GM12864 (cell line): ENCODE measurements at regions not wholly inside any gene's neighbourhood (a gene's known extent, or its start where the extent isn't known, plus 50 kb on each side); places are given as distances from the start of the nearest gene placed in this dataset.

Experiments used
- DNase-seq: peaks from one replicate; pipeline ENCODE4 v3.0.0-alpha.2; 2011; ENCODE audit warnings: low read depth
- H3K4me3 ChIP-seq: 2 replicates; pipeline ENCODE4 v1.5.1; 2011; ENCODE audit warnings: mild to moderate bottlenecking, low read depth, low read length, control low read depth
- CTCF ChIP-seq: IDR thresholded peaks from 2 replicates; pipeline ENCODE4 v1.5.1; 2011; ENCODE audit warnings: low read depth, mild to moderate bottlenecking, moderate library complexity, low read length, control low read depth, inconsistent platforms; ENCODE audit errors: missing control alignments

GRCh38 chr2:118686346-118686745 is 161.1 kb downstream of the EN1 start:
- no peak for TF ChIP-seq CTCF
- no peak for DNase-seq
- no peak overlapping the region for H3K4me3 ChIP-seq

GRCh38 chr2:118683460-118683859 is 164.0 kb downstream of the EN1 start:
- no peak for DNase-seq
- H3K4me3 ChIP-seq, result no peak overlapping the region
- no peak for TF ChIP-seq CTCF

GRCh38 chr2:118678985-118679384 is 168.5 kb downstream of the EN1 start:
- DNase-seq, result no peak
- no peak for TF ChIP-seq CTCF
- no peak overlapping the region for H3K4me3 ChIP-seq

GRCh38 chr2:118677546-118677945 is 169.9 kb downstream of the EN1 start:
- H3K4me3 ChIP-seq, result no peak overlapping the region
- DNase-seq, result no peak
- no peak for TF ChIP-seq CTCF

- no peak overlapping the region for H3K4me3 ChIP-seq
- no peak for TF ChIP-seq CTCF
- DNase-seq, result no peak
These were observed 171.9 kb downstream of the EN1 start for GRCh38 chr2:118675531-118675930.

GRCh38 chr2:118672571-118673158 is 174.8 kb downstream of the EN1 start:
- TF ChIP-seq CTCF, result no peak

GRCh38 chr2:118671701-118672454 is 175.6 kb downstream of the EN1 start:
- no peak for TF ChIP-seq CTCF
- no peak overlapping the region for H3K4me3 ChIP-seq
- DNase-seq, result no peak

More at GRCh38 chr2:118672571-118673158, 174.8 kb downstream of the EN1 start:
- no peak overlapping the region for H3K4me3 ChIP-seq
- no peak for DNase-seq
